ENCODE measurements at regions not wholly inside any gene's neighbourhood (a gene's known extent, or its start where the extent isn't known, plus 50 kb on each side); places are given as distances from the start of the nearest gene placed in this dataset.

GRCh38 chr6:126842769-126843168 lies 275.7 kb upstream of the RSPO3 start:
- H3K4me3 ChIP-seq (replicated peaks; ENCODE audit: low read depth, low read length): no peak overlapping the region
- DNase-seq (ENCODE audit: extremely low read depth, low read depth): no peak
- no peak for TF ChIP-seq CTCF (IDR thresholded peaks at IDR 0.05; ENCODE audit: low read depth, low read length, missing control alignments)

GRCh38 chr6:126848119-126848518 lies 270.4 kb upstream of the RSPO3 start:
- TF ChIP-seq CTCF (IDR thresholded peaks at IDR 0.05; ENCODE audit: low read depth, low read length, missing control alignments): no peak
- no peak for DNase-seq (ENCODE audit: extremely low read depth, low read depth)
- H3K4me3 ChIP-seq (replicated peaks; ENCODE audit: low read depth, low read length): no peak overlapping the region

DNA sequence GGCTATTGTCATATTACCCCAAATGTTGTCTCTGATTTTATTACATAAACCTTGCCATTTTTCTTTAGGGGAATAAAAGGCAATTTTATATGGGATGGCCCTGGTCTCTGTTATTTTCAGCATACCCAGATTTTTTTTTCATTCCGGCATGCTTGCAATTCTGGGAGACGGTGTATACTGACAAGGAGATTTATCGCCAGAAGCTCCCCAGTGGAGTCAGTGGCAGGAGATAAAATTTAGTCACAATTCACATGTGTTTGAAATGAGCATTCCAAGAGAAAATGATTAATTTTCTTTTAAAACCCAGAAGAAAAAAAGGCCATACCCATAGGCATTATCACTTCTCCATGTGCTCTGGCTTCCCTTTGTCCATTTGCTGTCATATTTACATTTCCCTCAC lies 250.8 kb upstream of the RSPO3 start:
- no peak overlapping the region for H3K4me3 ChIP-seq (replicated peaks; ENCODE audit: low read depth, low read length)
- no peak for TF ChIP-seq CTCF (IDR thresholded peaks at IDR 0.05; ENCODE audit: low read depth, low read length, missing control alignments)
- DNase-seq (ENCODE audit: extremely low read depth, low read depth): no peak

DNA sequence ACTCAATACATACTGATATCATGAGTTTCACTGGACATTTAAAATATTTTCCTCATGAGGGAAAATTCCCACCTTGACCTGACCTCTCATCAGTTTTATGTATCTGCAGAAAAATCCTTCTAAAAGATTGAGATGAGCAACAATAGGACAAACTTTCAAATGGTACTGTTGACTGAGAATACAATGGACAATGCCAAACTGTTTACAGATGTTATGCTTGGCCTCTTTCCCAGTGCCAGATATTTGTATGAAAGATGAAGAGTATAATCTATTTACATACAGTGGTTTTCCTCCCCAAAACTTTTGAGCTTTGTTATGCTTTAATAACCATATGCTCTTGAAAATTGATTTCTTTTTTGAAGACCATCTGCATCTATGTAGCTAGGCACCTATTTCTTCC lies 245.1 kb upstream of the RSPO3 start:
- H3K4me3 ChIP-seq (replicated peaks; ENCODE audit: low read depth, low read length): no peak overlapping the region
- no peak for DNase-seq (ENCODE audit: extremely low read depth, low read depth)
- no peak for TF ChIP-seq CTCF (IDR thresholded peaks at IDR 0.05; ENCODE audit: low read depth, low read length, missing control alignments)

- no peak overlapping the region for H3K4me3 ChIP-seq (replicated peaks; ENCODE audit: low read depth, low read length)
- DNase-seq (ENCODE audit: extremely low read depth, low read depth): no peak
- no peak for TF ChIP-seq CTCF (IDR thresholded peaks at IDR 0.05; ENCODE audit: low read depth, low read length, missing control alignments)
Measured at GRCh38 chr6:126873791-126874190, 244.7 kb upstream of the RSPO3 start.

DNA sequence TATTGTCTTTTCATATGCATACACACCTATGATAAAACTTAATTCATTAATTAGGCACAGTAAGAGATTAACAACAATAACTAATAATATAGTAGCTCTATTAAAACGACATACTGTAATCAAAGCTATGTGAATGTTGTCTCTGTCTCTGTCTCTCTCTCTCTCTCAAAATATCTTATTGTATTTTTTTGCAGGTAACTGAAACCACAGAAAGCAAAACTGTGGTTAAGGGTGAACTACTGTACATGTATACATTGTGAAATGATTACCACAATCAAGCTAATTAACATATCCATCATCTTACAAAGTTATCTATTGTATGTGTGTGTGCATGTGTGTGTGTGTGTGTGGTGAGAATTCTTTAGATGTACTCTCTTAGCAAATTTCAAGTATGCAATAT lies 242.0 kb upstream of the RSPO3 start:
- TF ChIP-seq CTCF (IDR thresholded peaks at IDR 0.05; ENCODE audit: low read depth, low read length, missing control alignments): no peak
- no peak overlapping the region for H3K4me3 ChIP-seq (replicated peaks; ENCODE audit: low read depth, low read length)
- DNase-seq (ENCODE audit: extremely low read depth, low read depth): no peak

DNA sequence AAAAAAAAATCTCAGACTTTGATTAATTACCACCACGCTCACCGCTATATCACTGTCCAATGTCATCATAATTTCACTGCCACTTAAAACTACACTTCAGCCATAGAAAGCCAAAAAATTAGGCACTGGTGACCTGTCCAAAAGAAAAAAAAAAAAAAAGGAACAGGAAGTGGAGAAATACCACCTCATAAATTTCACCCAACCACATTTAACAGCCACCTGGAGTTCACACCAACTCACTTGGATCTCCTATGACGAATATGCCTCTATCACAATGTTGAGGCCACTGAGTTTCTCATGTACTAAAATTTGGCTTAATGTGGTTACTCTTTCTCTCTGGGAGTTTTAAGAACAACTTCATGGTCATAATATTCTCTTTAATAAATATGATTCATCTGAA lies 237.5 kb upstream of the RSPO3 start:
- no peak overlapping the region for H3K4me3 ChIP-seq (replicated peaks; ENCODE audit: low read depth, low read length)
- TF ChIP-seq CTCF (IDR thresholded peaks at IDR 0.05; ENCODE audit: low read depth, low read length, missing control alignments): no peak
- no peak for DNase-seq (ENCODE audit: extremely low read depth, low read depth)
